ENCODE measurements at regions not wholly inside any gene's neighbourhood (a gene's known extent, or its start where the extent isn't known, plus 50 kb on each side); places are given as distances from the start of the nearest gene placed in this dataset.

DNA sequence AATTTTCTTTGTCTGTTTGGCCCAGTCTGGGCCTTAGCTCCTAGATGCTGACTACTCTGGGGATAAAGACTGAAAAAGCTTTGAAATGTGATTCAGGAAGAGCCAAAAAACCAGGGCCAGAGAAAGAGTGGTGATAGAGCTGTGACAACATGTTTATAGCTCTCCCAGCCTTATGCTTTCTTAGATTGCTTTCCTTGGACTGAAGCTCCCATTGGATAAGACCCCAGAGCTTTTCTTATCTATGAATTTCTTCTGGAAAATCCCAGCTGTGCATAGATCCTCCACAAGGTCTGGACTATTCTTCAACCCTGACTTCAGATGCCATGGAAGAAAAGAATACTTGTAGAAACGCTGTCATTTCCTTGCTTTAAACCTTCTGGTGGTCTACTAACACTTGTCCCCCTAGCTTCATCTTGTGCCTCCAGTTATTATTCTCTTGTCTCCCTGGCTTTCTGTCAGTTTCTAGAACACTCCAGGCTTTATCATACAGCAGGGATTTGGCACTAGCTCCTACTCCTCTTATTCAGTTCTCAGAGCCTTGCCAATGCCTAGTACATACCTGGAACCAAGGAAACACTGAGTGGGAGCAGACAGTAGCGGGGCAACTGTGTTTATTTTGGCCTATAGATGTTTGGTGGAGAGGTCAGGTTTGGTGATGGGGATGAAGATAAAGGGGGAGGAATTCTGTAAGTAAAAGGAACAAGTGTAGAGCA is 57.1 kb upstream of the TEX13D start:
- FAIRE-seq (no peak), DNase-seq (ENCODE audit: insufficient read length, low spot score) (no peak)

GRCh38 chrX:124280294-124280902 is 52.1 kb upstream of the TEX13D start:
- FAIRE-seq, result peak; percentile 35
- no peak for DNase-seq (ENCODE audit: insufficient read length, low spot score)

- DNase-seq (ENCODE audit: insufficient read length, low spot score) (no peak), FAIRE-seq (no peak)
These were observed 49.9 kb upstream of the TEX13D start for GRCh38 chrX:124282580-124282979.
